ENCODE measurements at regions not wholly inside any gene's neighbourhood (a gene's known extent, or its start where the extent isn't known, plus 50 kb on each side); places are given as distances from the start of the nearest gene placed in this dataset.

- DNase-seq (ENCODE audit: low read depth) = no peak
Observed at GRCh38 chr1:182293119-182293589, 98.4 kb downstream of the GLUL start.

- no peak for DNase-seq (ENCODE audit: low read depth)
Observed at GRCh38 chr1:182292193-182292741, 99.3 kb downstream of the GLUL start.

- DNase-seq (ENCODE audit: low read depth) = no peak
Observed at GRCh38 chr1:182291584-182292192, 99.9 kb downstream of the GLUL start.

GRCh38 chr1:182288749-182289604 lies 102.6 kb downstream of the GLUL start:
- no peak for DNase-seq (ENCODE audit: low read depth)

GRCh38 chr1:182286761-182287160 lies 104.8 kb downstream of the GLUL start:
- no peak for DNase-seq (ENCODE audit: low read depth)

- no peak for DNase-seq (ENCODE audit: low read depth)
Observed at GRCh38 chr1:182283746-182284544, 107.6 kb downstream of the GLUL start.

- no peak for DNase-seq (ENCODE audit: low read depth)
Observed at GRCh38 chr1:182281541-182281940, 110.0 kb downstream of the GLUL start.

- DNase-seq (ENCODE audit: low read depth) = no peak
Observed at GRCh38 chr1:182280504-182280900, 111.1 kb downstream of the GLUL start.

- DNase-seq (ENCODE audit: low read depth) = no peak
Observed at GRCh38 chr1:182279724-182280503, 111.7 kb downstream of the GLUL start.

- DNase-seq (ENCODE audit: low read depth) = no peak
Observed at GRCh38 chr1:182279302-182279701, 112.3 kb downstream of the GLUL start.

- DNase-seq (ENCODE audit: low read depth) = no peak
Observed at GRCh38 chr1:182278144-182279054, 113.2 kb downstream of the GLUL start.

- DNase-seq (ENCODE audit: low read depth) = no peak
Observed at GRCh38 chr1:182275271-182275670, 116.3 kb downstream of the GLUL start.

GRCh38 chr1:182274618-182275017 lies 117.0 kb downstream of the GLUL start:
- DNase-seq (ENCODE audit: low read depth) = no peak

GRCh38 chr1:182270731-182271130 lies 120.9 kb downstream of the GLUL start:
- DNase-seq (ENCODE audit: low read depth) = no peak

- DNase-seq (ENCODE audit: low read depth) = no peak
Observed at GRCh38 chr1:182269097-182269496, 122.5 kb downstream of the GLUL start.

- no peak for DNase-seq (ENCODE audit: low read depth)
Observed at GRCh38 chr1:182268669-182269068, 122.9 kb downstream of the GLUL start.

GRCh38 chr1:182264185-182264584 lies 127.4 kb downstream of the GLUL start:
- DNase-seq (ENCODE audit: low read depth) = no peak

GRCh38 chr1:182263706-182264105 lies 127.9 kb downstream of the GLUL start:
- DNase-seq (ENCODE audit: low read depth) = no peak

GRCh38 chr1:182262425-182262824 lies 129.2 kb downstream of the GLUL start:
- no peak for DNase-seq (ENCODE audit: low read depth)

- no peak for DNase-seq (ENCODE audit: low read depth)
Observed at GRCh38 chr1:182261655-182262054, 129.9 kb downstream of the GLUL start.

Measured in amniotic epithelial cell (primary cell).